GM12892 (cell line): ENCODE measurements at regions not wholly inside any gene's neighbourhood (a gene's known extent, or its start where the extent isn't known, plus 50 kb on each side); places are given as distances from the start of the nearest gene placed in this dataset.

Source experiments
- POLR2A ChIP-seq: IDR thresholded peaks from 2 replicates; pipeline ENCODE4 v1.6.1; 2011; ENCODE audit warnings: low read depth, low read length, control low read depth
- POLR2AphosphoS5 ChIP-seq: IDR thresholded peaks from 2 replicates; pipeline ENCODE4 v1.6.1; 2011; ENCODE audit warnings: low read depth, low read length, control low read depth
- TAF1 ChIP-seq: IDR thresholded peaks from 2 replicates; pipeline ENCODE4 v1.6.1; 2011; ENCODE audit warnings: low read depth, mild to moderate bottlenecking, control low read depth, low read length, borderline replicate concordance

DNA sequence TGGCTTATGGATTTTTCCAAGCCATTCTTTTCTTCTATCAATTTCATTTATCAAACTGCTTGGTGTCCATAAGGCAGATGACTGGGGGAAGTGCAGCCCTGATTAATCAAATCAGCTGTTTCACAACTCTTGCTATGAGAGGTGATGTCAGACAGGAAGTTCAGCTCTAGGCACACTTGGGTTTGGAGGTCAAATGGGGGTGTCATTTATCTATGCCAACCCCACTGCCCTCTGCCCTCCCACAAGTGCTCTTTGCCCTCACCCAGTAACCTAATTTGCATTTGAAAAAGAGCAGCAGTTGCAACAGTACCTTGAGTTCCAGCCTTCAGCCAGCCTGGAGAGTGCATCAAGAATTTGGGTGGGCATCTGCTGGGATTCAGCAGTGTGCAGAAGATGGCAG, 431.3 kb upstream of the SPRED2 start:
- TF ChIP-seq POLR2AphosphoS5 (no peak), POLR2A (no peak), TAF1 (no peak)
